A549 (cell line): ENCODE measurements at regions not wholly inside any gene's neighbourhood (a gene's known extent, or its start where the extent isn't known, plus 50 kb on each side); places are given as distances from the start of the nearest gene placed in this dataset.

Source experiments
- BHLHE40 ChIP-seq: IDR thresholded peaks from 2 replicates; pipeline ENCODE4 v1.6.1; 2012; ENCODE audit warnings: low read depth, low read length, inconsistent platforms
- CEBPB ChIP-seq, 2 experiments: fragments of >200 bp in 1 of 2; sonication (Bioruptor Twin) in 1 of 2; formaldehyde crosslinking in 1 of 2; IDR thresholded peaks; 2 replicates each; pipeline ENCODE4 v1.6.1; 2012 to 2016
- CHD2 ChIP-seq: fragments of 150-350 bp; IDR thresholded peaks from 2 replicates; pipeline ENCODE4 v1.6.1; 2014; ENCODE audit warnings: low read length; ENCODE audit not compliant: partially characterized antibody
- EP300 ChIP-seq, 2 experiments: fragments of >200 bp; sonication (Bioruptor Twin); formaldehyde crosslinking; IDR thresholded peaks; 2 replicates in 1 of 2; 3 replicates in 1 of 2; pipeline ENCODE4 v1.6.1; 2016 to 2017
- HOXA7 ChIP-seq: fragments of 250-450 bp; sonication (Bioruptor Pico); IDR thresholded peaks from 2 replicates; pipeline ENCODE4 v1.5.0; 2020; ENCODE audit warnings: mild to moderate bottlenecking, moderate library complexity
- JUN ChIP-seq, 2 experiments: fragments of >200 bp; sonication (Bioruptor Twin); formaldehyde crosslinking; IDR thresholded peaks; 2 replicates in 1 of 2; 3 replicates in 1 of 2; pipeline ENCODE4 v1.6.1; 2016 to 2017
- NR3C1 ChIP-seq: fragments of >200 bp; sonication (Bioruptor Twin); formaldehyde crosslinking; IDR thresholded peaks from 3 replicates; pipeline ENCODE4 v1.6.1; 2017
- POLR2A ChIP-seq: IDR thresholded peaks from 2 replicates; pipeline ENCODE4 v1.6.1; 2012; ENCODE audit warnings: mild to moderate bottlenecking, low read length
- RAD21 ChIP-seq, 2 experiments: fragments of >200 bp in 1 of 2; sonication (Bioruptor Twin) in 1 of 2; formaldehyde crosslinking in 1 of 2; IDR thresholded peaks in 1 of 2; conservative IDR thresholded peaks in 1 of 2; 2 replicates in 1 of 2; 3 replicates in 1 of 2; pipeline ENCODE4 v1.6.1; 2012 to 2018; ENCODE audit warnings: inconsistent platforms in 1 of 2
- TF ChIP-seq, protein P1 (sequence below): fragments of >200 bp; sonication (Bioruptor Twin); formaldehyde crosslinking; IDR thresholded peaks from 3 replicates; pipeline ENCODE4 v1.5.1; 2016
- TF ChIP-seq, protein P2 (sequence below): fragments of 200-600 bp; sonication (generic); IDR thresholded peaks from 2 replicates; pipeline ENCODE4 v1.6.1; 2016; ENCODE audit warnings: antibody characterized with exemption, mild to moderate bottlenecking, moderate library complexity

DNA sequence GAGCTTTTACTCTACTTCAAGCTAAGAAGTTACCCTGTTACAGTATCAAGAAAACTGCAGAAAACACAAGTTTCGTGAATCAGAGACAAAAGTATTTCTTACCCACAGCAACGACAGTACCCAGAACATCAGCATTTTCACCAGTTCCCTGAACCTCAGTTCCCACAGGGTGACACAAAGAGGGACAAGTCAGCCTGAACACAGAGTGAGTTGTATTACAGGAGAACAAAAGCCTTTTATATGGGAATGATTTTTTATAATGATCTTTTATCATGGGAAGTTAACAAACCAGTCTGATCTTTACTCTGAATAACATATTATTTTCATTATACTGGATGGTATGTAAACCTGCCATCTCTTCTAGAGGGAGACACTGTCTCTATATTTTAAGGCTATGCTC is 139.0 kb upstream of the ITGA1 start:
- TF ChIP-seq, protein P1, sequence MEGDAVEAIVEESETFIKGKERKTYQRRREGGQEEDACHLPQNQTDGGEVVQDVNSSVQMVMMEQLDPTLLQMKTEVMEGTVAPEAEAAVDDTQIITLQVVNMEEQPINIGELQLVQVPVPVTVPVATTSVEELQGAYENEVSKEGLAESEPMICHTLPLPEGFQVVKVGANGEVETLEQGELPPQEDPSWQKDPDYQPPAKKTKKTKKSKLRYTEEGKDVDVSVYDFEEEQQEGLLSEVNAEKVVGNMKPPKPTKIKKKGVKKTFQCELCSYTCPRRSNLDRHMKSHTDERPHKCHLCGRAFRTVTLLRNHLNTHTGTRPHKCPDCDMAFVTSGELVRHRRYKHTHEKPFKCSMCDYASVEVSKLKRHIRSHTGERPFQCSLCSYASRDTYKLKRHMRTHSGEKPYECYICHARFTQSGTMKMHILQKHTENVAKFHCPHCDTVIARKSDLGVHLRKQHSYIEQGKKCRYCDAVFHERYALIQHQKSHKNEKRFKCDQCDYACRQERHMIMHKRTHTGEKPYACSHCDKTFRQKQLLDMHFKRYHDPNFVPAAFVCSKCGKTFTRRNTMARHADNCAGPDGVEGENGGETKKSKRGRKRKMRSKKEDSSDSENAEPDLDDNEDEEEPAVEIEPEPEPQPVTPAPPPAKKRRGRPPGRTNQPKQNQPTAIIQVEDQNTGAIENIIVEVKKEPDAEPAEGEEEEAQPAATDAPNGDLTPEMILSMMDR = no peak
- TF ChIP-seq, protein P2, sequence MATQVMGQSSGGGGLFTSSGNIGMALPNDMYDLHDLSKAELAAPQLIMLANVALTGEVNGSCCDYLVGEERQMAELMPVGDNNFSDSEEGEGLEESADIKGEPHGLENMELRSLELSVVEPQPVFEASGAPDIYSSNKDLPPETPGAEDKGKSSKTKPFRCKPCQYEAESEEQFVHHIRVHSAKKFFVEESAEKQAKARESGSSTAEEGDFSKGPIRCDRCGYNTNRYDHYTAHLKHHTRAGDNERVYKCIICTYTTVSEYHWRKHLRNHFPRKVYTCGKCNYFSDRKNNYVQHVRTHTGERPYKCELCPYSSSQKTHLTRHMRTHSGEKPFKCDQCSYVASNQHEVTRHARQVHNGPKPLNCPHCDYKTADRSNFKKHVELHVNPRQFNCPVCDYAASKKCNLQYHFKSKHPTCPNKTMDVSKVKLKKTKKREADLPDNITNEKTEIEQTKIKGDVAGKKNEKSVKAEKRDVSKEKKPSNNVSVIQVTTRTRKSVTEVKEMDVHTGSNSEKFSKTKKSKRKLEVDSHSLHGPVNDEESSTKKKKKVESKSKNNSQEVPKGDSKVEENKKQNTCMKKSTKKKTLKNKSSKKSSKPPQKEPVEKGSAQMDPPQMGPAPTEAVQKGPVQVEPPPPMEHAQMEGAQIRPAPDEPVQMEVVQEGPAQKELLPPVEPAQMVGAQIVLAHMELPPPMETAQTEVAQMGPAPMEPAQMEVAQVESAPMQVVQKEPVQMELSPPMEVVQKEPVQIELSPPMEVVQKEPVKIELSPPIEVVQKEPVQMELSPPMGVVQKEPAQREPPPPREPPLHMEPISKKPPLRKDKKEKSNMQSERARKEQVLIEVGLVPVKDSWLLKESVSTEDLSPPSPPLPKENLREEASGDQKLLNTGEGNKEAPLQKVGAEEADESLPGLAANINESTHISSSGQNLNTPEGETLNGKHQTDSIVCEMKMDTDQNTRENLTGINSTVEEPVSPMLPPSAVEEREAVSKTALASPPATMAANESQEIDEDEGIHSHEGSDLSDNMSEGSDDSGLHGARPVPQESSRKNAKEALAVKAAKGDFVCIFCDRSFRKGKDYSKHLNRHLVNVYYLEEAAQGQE = no peak
- no peak for TF ChIP-seq CEBPB (IDR thresholded peaks at IDR 0.05)
- no peak for TF ChIP-seq POLR2A
- TF ChIP-seq HOXA7 = no peak
- no peak for TF ChIP-seq CHD2
- no peak for TF ChIP-seq RAD21 (conservative IDR thresholded peaks at IDR 0.05 in 1 of 2, IDR thresholded peaks at IDR 0.05 in 1 of 2)
- TF ChIP-seq EP300 (IDR thresholded peaks at IDR 0.05) = no peak
- no peak for TF ChIP-seq NR3C1
- no peak for TF ChIP-seq JUN (IDR thresholded peaks at IDR 0.05)
- TF ChIP-seq BHLHE40 = no peak
